ENCODE measurements at regions not wholly inside any gene's neighbourhood (a gene's known extent, or its start where the extent isn't known, plus 50 kb on each side); places are given as distances from the start of the nearest gene placed in this dataset.

- H3K4me3 ChIP-seq (replicated peaks in 1 of 2; ENCODE audit: low read depth in 2 of 2, low read length in 2 of 2), result no peak overlapping the region
- no peak for DNase-seq (ENCODE audit: low read depth in 2 of 2)
- no peak for TF ChIP-seq CTCF (IDR thresholded peaks at IDR 0.05; ENCODE audit: low read depth, low read length)
These were observed 102.2 kb upstream of the NKX1-1 start for GRCh38 chr4:1508161-1509160.

- TF ChIP-seq CTCF (IDR thresholded peaks at IDR 0.05; ENCODE audit: low read depth, low read length), result no peak
- no peak overlapping the region for H3K4me3 ChIP-seq (replicated peaks in 1 of 2; ENCODE audit: low read depth in 2 of 2, low read length in 2 of 2)
- no peak for DNase-seq (ENCODE audit: low read depth in 2 of 2)
These were observed 100.9 kb upstream of the NKX1-1 start for GRCh38 chr4:1506956-1507721.

DNA sequence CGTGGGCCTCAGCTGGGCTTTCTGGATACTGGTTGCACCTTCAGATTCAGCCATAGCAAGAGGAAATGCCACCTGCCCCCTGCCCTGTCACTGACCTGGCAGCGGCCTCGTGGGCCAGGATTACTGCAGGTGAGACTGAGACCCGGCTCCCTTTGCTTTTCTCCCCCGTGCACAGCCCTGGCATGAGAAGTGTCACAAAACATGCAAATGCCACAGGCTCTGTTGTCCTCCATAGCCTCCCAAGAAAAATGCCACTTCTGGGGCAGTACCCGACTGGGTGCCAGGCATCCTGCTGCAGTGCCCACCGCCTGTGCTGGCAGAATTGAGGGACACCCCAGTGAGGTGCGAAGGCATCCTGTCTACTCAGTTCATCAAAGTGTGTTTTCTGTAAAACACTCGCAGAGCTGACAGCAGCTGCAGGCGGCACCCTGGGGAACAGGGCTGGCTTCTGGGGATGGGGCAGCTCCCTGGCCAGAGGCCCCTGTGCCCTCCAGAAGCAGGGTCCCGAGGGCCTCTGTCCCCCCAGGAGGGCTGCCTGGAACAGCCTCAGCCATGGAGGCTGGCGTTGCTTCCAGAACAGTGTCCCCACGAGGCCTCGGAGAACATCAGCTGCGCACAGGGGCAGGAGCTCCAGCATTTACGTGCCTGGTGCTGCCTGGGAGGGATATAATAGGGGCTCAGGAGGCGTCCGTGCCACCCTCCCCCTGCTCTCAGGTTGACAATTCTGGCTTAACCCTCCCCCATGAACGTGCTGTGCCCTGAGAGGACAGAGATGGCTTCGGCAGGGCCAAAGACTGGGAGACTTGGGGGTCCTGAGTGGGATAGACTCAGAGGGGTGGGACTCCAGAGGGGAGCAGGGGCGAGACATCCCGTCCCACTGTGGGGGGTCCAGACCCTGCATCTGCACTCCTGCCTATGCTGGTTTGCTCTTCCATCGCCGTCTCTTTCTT, 99.5 kb upstream of the NKX1-1 start:
- H3K4me3 ChIP-seq (replicated peaks in 1 of 2; ENCODE audit: low read depth in 2 of 2, low read length in 2 of 2), result no peak overlapping the region
- no peak for TF ChIP-seq CTCF (IDR thresholded peaks at IDR 0.05; ENCODE audit: low read depth, low read length)
- DNase-seq (ENCODE audit: low read depth in 2 of 2), result no peak

DNA sequence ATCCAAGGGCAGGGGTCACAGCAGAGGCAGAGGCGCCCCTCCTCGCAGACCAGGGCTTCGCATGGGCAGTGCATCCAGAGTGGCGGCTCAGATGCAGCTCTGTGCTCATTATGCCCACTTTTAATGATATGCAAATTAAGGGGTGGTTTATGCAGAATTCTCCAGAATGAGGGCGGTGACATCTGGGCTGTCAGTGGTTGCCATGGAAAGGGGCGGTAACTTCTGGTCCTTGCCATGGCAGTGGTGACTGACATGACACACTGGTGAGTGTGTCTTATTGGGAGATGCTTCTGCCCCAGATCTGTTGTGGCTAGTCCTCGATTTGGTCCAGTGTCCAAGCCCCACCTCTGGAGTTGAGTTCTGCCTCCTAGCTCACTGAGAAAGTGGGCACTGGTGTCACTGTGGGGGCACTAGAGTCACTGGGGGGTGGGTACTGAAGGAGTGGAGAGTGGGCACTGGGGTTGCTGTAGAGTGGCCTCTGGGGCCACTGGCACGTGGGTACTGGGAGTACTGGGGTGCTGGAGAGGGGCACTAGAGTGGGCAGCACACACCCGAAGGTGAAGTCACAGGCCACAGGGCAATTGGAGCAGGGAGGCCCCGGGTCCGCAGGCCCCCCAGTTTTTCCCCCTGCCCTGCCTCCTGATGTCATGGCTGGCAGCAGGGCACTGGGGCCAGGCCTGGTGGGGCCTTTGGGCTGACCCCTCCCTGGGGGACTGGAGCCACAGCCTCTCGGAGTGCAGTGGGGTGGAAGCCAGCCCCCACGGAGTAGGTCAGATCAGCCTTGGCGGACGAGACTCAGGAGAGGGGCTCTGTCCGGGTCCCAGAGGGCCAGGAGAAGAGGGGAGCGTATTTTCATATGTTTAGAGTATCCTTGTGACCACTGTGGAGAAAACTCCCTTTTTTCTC, 98.6 kb upstream of the NKX1-1 start:
- TF ChIP-seq CTCF (IDR thresholded peaks at IDR 0.05; ENCODE audit: low read depth, low read length), result no peak
- no peak overlapping the region for H3K4me3 ChIP-seq (replicated peaks in 1 of 2; ENCODE audit: low read depth in 2 of 2, low read length in 2 of 2)
- DNase-seq (ENCODE audit: low read depth in 2 of 2), result no peak

DNA sequence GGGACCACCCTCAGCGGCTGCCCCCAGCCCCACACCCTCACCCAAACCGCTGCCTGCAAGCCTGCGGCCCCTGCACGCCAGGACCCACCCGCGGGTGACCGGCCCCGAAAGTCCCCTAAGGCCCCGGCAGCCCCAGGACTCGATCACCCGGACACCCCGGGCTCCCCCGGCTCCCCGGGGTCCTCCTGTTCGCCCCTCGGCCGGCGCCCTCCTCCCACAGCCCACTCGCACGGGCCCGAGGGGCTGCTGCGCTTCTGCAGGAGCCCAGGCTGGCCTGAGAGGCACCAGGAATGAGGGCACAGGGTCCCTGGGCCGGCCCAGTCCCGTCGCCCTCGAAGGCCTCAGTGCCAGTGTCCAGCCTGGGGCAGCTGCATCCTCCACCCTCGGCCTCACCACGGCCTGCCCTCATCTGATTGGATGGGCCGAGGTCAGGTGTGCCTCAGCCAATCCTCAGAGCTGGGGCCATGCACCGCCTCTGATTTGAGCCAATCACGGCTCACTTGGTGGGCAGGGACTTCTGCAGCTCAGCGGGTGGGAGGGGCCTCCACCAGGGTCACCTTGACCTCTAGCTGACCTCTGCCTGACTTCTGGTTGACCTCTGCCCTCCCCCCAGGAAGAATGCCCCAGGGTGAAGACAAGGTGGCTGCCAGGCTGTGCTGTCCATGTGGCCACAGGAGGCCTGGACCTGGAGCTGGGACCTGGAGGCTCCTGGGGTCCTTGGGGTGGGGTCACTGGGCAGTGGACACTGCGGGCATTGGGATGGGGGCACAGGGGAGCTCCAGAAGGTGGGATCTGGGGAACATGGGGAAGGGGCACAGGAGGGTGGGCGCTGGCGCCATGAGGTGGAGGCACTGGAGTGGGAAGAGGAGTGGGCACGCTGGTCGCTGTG, 97.6 kb upstream of the NKX1-1 start:
- H3K4me3 ChIP-seq (replicated peaks in 1 of 2; ENCODE audit: low read depth in 2 of 2, low read length in 2 of 2), result no peak overlapping the region
- no peak for TF ChIP-seq CTCF (IDR thresholded peaks at IDR 0.05; ENCODE audit: low read depth, low read length)
- no peak for DNase-seq (ENCODE audit: low read depth in 2 of 2)
